AG04449 (cell line): ENCODE measurements at regions not wholly inside any gene's neighbourhood (a gene's known extent, or its start where the extent isn't known, plus 50 kb on each side); places are given as distances from the start of the nearest gene placed in this dataset.

Experiments
- CTCF ChIA-PET: fragments of 350-600 bp; formaldehyde crosslinking; extraction: SDS; loops from one replicate; lab custom pipeline; 2021; ENCODE audit warnings: antibody characterized with exemption; lab: Yijun Ruan, JAX
- POLR2A ChIA-PET: fragments of 400-600, 350-600 bp; formaldehyde crosslinking; extraction: SDS; loops from one replicate; lab custom pipeline; 2020; ENCODE audit warnings: antibody characterized with exemption, inconsistent platforms; lab: Yijun Ruan, JAX
- DNase-seq: peaks from one replicate; pipeline ENCODE4 v3.0.0-alpha.2; 2010; ENCODE audit warnings: low read depth, low spot score
- H3K4me3 ChIP-seq: 2 replicates; pipeline ENCODE4 v1.5.1; 2011; ENCODE audit warnings: low read depth, mild to moderate bottlenecking, control low read depth, low read length
- CTCF ChIP-seq: IDR thresholded peaks from one replicate; pipeline ENCODE4 v1.5.1; 2011; ENCODE audit warnings: mild to moderate bottlenecking, moderate library complexity, low read length, control low read depth, inconsistent platforms; ENCODE audit not compliant: insufficient read depth; ENCODE audit errors: missing control alignments

- no peak for TF ChIP-seq CTCF
- no peak for DNase-seq
- ChIA-PET CTCF (no interaction called here), POLR2A (no interaction called here)
- H3K4me3 ChIP-seq: no peak overlapping the region
These were observed 269.2 kb downstream of the CBLL2 start for GRCh38 chrX:22541926-22542325.

GRCh38 chrX:22542641-22543040 lies 269.9 kb downstream of the CBLL2 start:
- TF ChIP-seq CTCF: no peak
- H3K4me3 ChIP-seq: no peak overlapping the region
- ChIA-PET CTCF (interaction anchor here (1.2 kb wide), 1 partner anchor 206 kb away, joined by 4 read pairs; no protein-coding TSS in a partner anchor), POLR2A (no interaction called here)
- no peak for DNase-seq

- CTCF ChIA-PET: no interaction called here
- no peak for DNase-seq
- POLR2A ChIA-PET: no interaction called here
- no peak overlapping the region for H3K4me3 ChIP-seq
- TF ChIP-seq CTCF: no peak
These were observed 286.8 kb downstream of the CBLL2 start for GRCh38 chrX:22559506-22559905.

- CTCF ChIA-PET: interaction anchor here (1.6 kb wide), 1 partner anchor 440 kb away, joined by 3 read pairs; no protein-coding TSS in a partner anchor
- DNase-seq: no peak
- no peak overlapping the region for H3K4me3 ChIP-seq
- POLR2A ChIA-PET: no interaction called here
- no peak for TF ChIP-seq CTCF
These were observed 302.6 kb downstream of the CBLL2 start for GRCh38 chrX:22575161-22575845.

- ChIA-PET POLR2A (no interaction called here), CTCF (interaction anchor here (1.3 kb wide), 1 partner anchor 172 kb away, joined by 4 read pairs; no protein-coding TSS in a partner anchor)
- no peak for TF ChIP-seq CTCF
- no peak overlapping the region for H3K4me3 ChIP-seq
- peak; percentile 40 for DNase-seq
These were observed 304.5 kb downstream of the CBLL2 start for GRCh38 chrX:22577181-22577580.

- no peak overlapping the region for H3K4me3 ChIP-seq
- no peak for TF ChIP-seq CTCF
- DNase-seq: no peak
- ChIA-PET CTCF (no interaction called here), POLR2A (no interaction called here)
These were observed 313.1 kb downstream of the CBLL2 start for GRCh38 chrX:22585831-22586230.
